Endothelial cell (in vitro differentiated cells): ENCODE measurements at regions not wholly inside any gene's neighbourhood (a gene's known extent, or its start where the extent isn't known, plus 50 kb on each side); places are given as distances from the start of the nearest gene placed in this dataset.

ENCODE experiments used
- DNase-seq: peaks from one replicate; pipeline ENCODE4 v3.0.0; 2021; ENCODE audit warnings: low spot score
- H3K27ac Mint-ChIP-seq: one replicate; pipeline ENCODE4 v1.8.0; 2021; ENCODE audit warnings: mixed read lengths, inconsistent platforms; ENCODE audit not compliant: unreplicated experiment
- H3K27me3 Mint-ChIP-seq: one replicate; pipeline ENCODE4 v1.8.0; 2021; ENCODE audit warnings: mild to moderate bottlenecking, moderate library complexity, mixed read lengths, inconsistent platforms; ENCODE audit not compliant: unreplicated experiment
- H3K36me3 Mint-ChIP-seq: one replicate; pipeline ENCODE4 v1.8.0; 2021; ENCODE audit warnings: mild to moderate bottlenecking, low read depth, mixed read lengths, inconsistent platforms; ENCODE audit not compliant: unreplicated experiment
- H3K4me1 Mint-ChIP-seq: one replicate; pipeline ENCODE4 v1.8.0; 2021; ENCODE audit warnings: mild to moderate bottlenecking, mixed read lengths, inconsistent platforms; ENCODE audit not compliant: unreplicated experiment
- H3K4me3 Mint-ChIP-seq: one replicate; pipeline ENCODE4 v1.8.0; 2021; ENCODE audit warnings: mild to moderate bottlenecking, mixed read lengths, inconsistent platforms; ENCODE audit not compliant: unreplicated experiment
- H3K9me3 Mint-ChIP-seq: one replicate; pipeline ENCODE4 v1.8.0; 2021; ENCODE audit warnings: mixed read lengths, inconsistent platforms; ENCODE audit not compliant: unreplicated experiment
- TF ChIP-seq, protein P1 (sequence below): fragments of 200-600 bp; sonication (generic); IDR thresholded peaks from one replicate; pipeline ENCODE4 v1.5.0; 2021; ENCODE audit warnings: antibody characterized with exemption; ENCODE audit not compliant: unreplicated experiment

DNA sequence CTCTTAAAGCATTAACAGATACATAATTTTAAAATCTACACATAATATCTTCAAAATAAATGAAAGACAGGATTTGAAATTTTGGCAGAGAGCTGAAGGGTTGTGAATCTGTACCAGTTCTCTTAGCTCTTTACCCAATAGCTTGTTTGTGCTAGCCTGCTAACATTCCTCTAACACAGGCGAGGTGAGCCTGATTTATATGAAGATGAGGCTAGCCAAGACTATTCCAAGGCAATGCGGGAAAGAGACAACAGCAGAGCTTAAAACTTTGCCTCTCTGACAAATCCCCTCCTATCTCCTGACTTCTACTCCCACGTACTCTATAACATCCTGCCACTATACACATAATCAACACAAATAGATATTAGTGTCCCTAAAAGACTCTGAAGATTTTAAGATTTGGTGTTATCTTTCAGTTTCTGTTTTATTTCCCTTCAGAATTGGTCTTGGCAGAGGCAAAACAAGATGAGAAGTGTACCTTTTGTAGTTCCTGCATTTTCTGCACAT lies 745.6 kb upstream of the ZNF608 start:
- Mint-ChIP-seq H3K27ac (no peak overlapping the region), H3K9me3 (no peaks in the 10 kb centered on the region)

DNA sequence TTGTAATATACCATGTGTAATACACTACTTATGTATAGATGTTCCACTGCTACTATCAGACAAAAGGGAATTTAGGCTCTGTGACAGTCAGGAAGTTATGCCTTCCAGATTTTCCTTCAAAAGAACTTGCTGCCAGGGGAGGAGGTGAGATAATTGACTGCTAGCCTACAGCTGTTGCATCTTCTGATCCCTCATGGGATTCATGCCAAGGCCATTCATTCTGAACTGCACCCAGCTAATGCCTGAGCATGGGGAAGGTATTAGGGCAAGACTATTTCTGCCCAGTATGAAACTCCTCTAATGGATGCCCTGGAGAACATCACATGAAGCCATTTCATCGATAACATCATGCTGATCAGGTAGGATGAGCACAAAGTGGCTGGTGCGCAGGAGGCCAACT lies 746.5 kb upstream of the ZNF608 start:
- no peak for DNase-seq
- H3K4me3 Mint-ChIP-seq = no peak overlapping the region
- H3K36me3 Mint-ChIP-seq = no peaks in the 10 kb centered on the region
- H3K9me3 Mint-ChIP-seq = no peaks in the 10 kb centered on the region
- H3K4me1 Mint-ChIP-seq = no peaks in the 10 kb centered on the region
- H3K27ac Mint-ChIP-seq = no peak overlapping the region
- TF ChIP-seq, protein P1, sequence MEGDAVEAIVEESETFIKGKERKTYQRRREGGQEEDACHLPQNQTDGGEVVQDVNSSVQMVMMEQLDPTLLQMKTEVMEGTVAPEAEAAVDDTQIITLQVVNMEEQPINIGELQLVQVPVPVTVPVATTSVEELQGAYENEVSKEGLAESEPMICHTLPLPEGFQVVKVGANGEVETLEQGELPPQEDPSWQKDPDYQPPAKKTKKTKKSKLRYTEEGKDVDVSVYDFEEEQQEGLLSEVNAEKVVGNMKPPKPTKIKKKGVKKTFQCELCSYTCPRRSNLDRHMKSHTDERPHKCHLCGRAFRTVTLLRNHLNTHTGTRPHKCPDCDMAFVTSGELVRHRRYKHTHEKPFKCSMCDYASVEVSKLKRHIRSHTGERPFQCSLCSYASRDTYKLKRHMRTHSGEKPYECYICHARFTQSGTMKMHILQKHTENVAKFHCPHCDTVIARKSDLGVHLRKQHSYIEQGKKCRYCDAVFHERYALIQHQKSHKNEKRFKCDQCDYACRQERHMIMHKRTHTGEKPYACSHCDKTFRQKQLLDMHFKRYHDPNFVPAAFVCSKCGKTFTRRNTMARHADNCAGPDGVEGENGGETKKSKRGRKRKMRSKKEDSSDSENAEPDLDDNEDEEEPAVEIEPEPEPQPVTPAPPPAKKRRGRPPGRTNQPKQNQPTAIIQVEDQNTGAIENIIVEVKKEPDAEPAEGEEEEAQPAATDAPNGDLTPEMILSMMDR = no peak
- no peaks in the 10 kb centered on the region for H3K27me3 Mint-ChIP-seq

More for the DNA sequence above, 745.6 kb upstream of the ZNF608 start:
- Mint-ChIP-seq H3K27me3 (no peaks in the 10 kb centered on the region), H3K4me1 (no peaks in the 10 kb centered on the region), H3K4me3 (no peak overlapping the region), H3K36me3 (no peaks in the 10 kb centered on the region)
- DNase-seq = no peak
- TF ChIP-seq, protein P1 = no peak

DNA sequence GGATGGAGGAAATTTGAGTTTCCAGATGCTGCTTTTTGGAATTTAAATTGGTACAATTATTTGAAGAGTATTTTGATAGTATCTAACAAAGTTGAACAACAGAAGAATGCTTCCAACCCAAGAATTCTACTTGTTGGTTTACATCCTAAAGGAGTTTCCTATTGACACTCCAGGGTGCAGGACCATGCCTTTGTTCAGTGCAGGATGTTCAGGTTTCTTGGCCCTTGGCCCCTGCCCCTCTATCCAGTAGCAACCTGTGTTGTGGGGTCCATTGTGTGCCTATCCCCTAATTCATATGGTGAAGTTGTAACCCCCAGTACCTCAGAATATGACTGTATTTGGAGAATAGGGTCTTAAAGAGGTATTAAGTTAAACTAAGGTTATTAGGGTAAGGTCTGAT lies 750.0 kb upstream of the ZNF608 start:
- H3K27me3 Mint-ChIP-seq = no peaks in the 10 kb centered on the region
- TF ChIP-seq, protein P1 = no peak
- no peak overlapping the region for H3K4me3 Mint-ChIP-seq
- H3K9me3 Mint-ChIP-seq = no peaks in the 10 kb centered on the region
- H3K36me3 Mint-ChIP-seq = no peaks in the 10 kb centered on the region
- H3K4me1 Mint-ChIP-seq = no peaks in the 10 kb centered on the region
- DNase-seq = no peak
- H3K27ac Mint-ChIP-seq = no peak overlapping the region

DNA sequence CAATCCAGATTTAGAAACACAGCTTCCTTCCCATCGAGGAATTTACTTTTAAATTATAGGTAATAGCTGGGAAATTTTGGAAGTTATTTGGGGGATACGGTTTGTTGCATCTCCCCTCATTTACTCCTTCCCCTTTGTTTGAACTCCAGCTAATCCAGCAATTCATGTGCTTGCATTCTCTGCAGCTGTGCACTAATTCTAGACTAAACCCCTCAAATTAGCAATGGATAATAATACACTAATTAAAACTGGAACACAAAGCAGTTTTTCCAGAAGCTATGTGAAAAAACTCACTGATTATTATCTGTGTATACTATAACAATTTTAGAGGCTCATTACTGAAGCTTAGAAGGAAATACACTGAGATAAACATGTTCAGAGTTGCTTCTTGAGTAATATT lies 751.2 kb upstream of the ZNF608 start:
- no peaks in the 10 kb centered on the region for H3K4me1 Mint-ChIP-seq
- TF ChIP-seq, protein P1 = no peak
- DNase-seq = no peak
- H3K9me3 Mint-ChIP-seq = no peaks in the 10 kb centered on the region
- H3K27ac Mint-ChIP-seq = no peak overlapping the region
- no peaks in the 10 kb centered on the region for H3K36me3 Mint-ChIP-seq
- no peaks in the 10 kb centered on the region for H3K27me3 Mint-ChIP-seq
- no peak overlapping the region for H3K4me3 Mint-ChIP-seq

DNA sequence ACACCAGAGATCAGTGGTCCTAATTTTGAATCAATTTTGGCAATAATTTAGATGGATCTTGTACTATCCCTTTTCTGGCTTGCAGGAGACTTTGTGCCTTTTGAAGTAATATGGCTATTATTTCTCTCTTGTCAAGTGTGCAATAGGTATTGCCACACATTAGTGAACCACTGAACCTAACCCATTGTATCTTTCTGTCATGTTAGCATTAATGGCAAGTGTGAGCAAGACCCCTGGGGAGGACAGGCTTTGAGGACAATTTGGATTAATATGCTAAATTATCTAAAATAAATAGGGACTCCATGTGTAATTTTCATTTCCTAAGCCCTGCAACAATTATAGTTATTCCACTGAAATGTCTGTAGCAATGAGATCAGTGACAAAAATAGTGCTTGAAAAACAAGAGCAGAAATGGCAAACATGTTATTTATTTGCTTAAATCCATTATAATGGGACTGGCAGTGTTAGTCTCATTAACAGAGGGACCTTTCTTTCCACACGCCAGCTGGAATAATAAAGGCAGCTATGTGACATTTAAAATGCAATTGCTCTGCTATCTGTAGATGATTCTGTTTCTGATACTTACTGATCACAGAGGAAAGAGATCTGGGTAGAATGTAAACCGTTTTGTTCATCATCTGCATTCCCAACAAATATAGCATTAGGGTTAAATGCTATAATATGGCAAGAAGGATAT lies 753.3 kb upstream of the ZNF608 start:
- Mint-ChIP-seq H3K36me3 (no peaks in the 10 kb centered on the region), H3K9me3 (no peaks in the 10 kb centered on the region)

More for the DNA sequence above, 753.3 kb upstream of the ZNF608 start:
- Mint-ChIP-seq H3K27ac (no peak overlapping the region), H3K4me3 (no peak overlapping the region), H3K4me1 (no peaks in the 10 kb centered on the region), H3K27me3 (no peaks in the 10 kb centered on the region)
- no peak for DNase-seq
- TF ChIP-seq, protein P1 = no peak
